ENCODE measurements at regions not wholly inside any gene's neighbourhood (a gene's known extent, or its start where the extent isn't known, plus 50 kb on each side); places are given as distances from the start of the nearest gene placed in this dataset.

DNA sequence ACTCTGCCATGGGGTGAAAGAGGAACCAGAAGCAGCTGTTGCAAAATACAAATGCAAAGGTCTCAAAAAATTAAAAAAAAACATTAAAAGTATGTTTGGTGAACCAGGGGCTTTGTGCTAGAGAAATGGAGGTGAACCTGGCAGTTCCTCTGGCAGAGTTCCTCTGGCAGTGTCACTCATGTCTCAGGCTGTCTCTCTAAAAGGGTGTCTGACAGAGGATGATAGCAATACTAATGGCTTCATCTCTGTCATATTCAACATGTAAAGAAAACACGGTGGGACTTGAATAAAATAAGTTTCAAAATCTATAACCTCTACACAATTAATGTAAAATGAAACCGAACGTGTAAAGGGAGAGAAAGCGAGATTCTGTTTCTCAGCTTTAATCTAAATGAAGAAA lies 375.7 kb upstream of the VWC2 start (continued):
- TF ChIP-seq, protein P1, sequence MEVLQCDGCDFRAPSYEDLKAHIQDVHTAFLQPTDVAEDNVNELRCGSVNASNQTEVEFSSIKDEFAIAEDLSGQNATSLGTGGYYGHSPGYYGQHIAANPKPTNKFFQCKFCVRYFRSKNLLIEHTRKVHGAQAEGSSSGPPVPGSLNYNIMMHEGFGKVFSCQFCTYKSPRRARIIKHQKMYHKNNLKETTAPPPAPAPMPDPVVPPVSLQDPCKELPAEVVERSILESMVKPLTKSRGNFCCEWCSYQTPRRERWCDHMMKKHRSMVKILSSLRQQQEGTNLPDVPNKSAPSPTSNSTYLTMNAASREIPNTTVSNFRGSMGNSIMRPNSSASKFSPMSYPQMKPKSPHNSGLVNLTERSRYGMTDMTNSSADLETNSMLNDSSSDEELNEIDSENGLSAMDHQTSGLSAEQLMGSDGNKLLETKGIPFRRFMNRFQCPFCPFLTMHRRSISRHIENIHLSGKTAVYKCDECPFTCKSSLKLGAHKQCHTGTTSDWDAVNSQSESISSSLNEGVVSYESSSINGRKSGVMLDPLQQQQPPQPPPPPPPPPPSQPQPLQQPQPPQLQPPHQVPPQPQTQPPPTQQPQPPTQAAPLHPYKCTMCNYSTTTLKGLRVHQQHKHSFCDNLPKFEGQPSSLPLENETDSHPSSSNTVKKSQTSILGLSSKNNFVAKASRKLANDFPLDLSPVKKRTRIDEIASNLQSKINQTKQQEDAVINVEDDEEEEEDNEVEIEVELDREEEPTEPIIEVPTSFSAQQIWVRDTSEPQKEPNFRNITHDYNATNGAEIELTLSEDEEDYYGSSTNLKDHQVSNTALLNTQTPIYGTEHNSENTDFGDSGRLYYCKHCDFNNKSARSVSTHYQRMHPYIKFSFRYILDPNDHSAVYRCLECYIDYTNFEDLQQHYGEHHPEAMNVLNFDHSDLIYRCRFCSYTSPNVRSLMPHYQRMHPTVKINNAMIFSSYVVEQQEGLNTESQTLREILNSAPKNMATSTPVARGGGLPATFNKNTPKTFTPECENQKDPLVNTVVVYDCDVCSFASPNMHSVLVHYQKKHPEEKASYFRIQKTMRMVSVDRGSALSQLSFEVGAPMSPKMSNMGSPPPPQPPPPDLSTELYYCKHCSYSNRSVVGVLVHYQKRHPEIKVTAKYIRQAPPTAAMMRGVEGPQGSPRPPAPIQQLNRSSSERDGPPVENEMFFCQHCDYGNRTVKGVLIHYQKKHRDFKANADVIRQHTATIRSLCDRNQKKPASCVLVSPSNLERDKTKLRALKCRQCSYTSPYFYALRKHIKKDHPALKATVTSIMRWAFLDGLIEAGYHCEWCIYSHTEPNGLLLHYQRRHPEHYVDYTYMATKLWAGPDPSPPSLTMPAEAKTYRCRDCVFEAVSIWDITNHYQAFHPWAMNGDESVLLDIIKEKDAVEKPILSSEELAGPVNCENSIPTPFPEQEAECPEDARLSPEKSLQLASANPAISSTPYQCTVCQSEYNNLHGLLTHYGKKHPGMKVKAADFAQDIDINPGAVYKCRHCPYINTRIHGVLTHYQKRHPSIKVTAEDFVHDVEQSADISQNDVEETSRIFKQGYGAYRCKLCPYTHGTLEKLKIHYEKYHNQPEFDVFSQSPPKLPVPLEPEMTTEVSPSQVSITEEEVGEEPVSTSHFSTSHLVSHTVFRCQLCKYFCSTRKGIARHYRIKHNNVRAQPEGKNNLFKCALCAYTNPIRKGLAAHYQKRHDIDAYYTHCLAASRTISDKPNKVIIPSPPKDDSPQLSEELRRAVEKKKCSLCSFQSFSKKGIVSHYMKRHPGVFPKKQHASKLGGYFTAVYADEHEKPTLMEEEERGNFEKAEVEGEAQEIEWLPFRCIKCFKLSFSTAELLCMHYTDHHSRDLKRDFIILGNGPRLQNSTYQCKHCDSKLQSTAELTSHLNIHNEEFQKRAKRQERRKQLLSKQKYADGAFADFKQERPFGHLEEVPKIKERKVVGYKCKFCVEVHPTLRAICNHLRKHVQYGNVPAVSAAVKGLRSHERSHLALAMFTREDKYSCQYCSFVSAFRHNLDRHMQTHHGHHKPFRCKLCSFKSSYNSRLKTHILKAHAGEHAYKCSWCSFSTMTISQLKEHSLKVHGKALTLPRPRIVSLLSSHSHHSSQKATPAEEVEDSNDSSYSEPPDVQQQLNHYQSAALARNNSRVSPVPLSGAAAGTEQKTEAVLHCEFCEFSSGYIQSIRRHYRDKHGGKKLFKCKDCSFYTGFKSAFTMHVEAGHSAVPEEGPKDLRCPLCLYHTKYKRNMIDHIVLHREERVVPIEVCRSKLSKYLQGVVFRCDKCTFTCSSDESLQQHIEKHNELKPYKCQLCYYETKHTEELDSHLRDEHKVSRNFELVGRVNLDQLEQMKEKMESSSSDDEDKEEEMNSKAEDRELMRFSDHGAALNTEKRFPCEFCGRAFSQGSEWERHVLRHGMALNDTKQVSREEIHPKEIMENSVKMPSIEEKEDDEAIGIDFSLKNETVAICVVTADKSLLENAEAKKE (CRISPR knock-in tag; IDR thresholded peaks at IDR 0.05), result no peak
- TF ChIP-seq EZH2phosphoT487 (IDR thresholded peaks at IDR 0.05; ENCODE audit: unreplicated experiment) (no peak), POLR2AphosphoS5 (IDR thresholded peaks at IDR 0.05; ENCODE audit: low read depth) (no peak)
- TF ChIP-seq, protein P2, sequence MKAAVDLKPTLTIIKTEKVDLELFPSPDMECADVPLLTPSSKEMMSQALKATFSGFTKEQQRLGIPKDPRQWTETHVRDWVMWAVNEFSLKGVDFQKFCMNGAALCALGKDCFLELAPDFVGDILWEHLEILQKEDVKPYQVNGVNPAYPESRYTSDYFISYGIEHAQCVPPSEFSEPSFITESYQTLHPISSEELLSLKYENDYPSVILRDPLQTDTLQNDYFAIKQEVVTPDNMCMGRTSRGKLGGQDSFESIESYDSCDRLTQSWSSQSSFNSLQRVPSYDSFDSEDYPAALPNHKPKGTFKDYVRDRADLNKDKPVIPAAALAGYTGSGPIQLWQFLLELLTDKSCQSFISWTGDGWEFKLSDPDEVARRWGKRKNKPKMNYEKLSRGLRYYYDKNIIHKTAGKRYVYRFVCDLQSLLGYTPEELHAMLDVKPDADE (IDR thresholded peaks at IDR 0.05), result no peak

DNA sequence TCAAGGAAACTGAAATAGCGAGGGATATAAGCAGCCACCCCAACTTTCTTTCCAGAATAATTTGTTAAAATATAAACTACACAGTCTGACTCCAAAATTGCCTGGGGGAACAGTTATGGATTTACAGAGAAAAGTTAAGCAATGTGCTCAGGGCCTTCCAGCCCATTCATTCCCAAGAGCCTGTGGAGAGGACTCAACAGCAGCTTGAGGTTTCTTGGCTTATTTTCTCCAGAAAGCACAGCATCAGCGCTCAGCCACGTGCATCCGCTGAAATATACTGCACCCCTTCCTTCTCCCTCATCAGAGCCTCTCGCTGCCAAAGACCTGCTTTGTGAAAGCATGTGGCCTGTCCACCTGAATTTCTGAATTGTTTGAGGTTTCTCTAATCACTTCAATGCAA lies 375.2 kb upstream of the VWC2 start:
- ATAC-seq, result no peak
- no peak overlapping the region for H3K4me2 ChIP-seq
- TF ChIP-seq NANOG (IDR thresholded peaks at IDR 0.05; ENCODE audit: borderline replicate concordance) (no peak), EZH2 (IDR thresholded peaks at IDR 0.05; ENCODE audit: low read depth, unreplicated experiment) (no peak), ZNF114 (CRISPR knock-in tag; IDR thresholded peaks at IDR 0.05) (no peak), CREB1 (CRISPR knock-in tag; IDR thresholded peaks at IDR 0.05; ENCODE audit: low read depth) (no peak)
- TF ChIP-seq, protein P1 (CRISPR knock-in tag; IDR thresholded peaks at IDR 0.05), result no peak

More for the DNA sequence above, 375.2 kb upstream of the VWC2 start:
- Histone ChIP-seq H4K20me1 (replicated peaks; ENCODE audit: insufficient read depth) (no peaks in the 10 kb centered on the region), H3K79me2 (replicated peaks; ENCODE audit: insufficient read depth) (no peaks in the 10 kb centered on the region), H3F3A (replicated peaks; ENCODE audit: low read depth) (no peaks in the 10 kb centered on the region), H3K27me3 (ENCODE audit: insufficient read depth) (no peaks in the 10 kb centered on the region), H3K9me2 (ENCODE audit: insufficient read depth) (no peaks in the 10 kb centered on the region), H3K36me3 (ENCODE audit: insufficient read depth) (no peaks in the 10 kb centered on the region), H2AFZ (peak overlapping the region; percentile 92; the same call in 1 of the 2 replicates), H3K4me1 (ENCODE audit: insufficient read depth) (no peaks in the 10 kb centered on the region), H3K4me3 (no peak overlapping the region), H3K27ac (ENCODE audit: low read depth) (no peak overlapping the region)
- no peak overlapping the region for H3K27ac Mint-ChIP-seq
- no peaks in the 10 kb centered on the region for H3K9me3 Mint-ChIP-seq
- no peak overlapping the region for H3K4me3 Mint-ChIP-seq
- H3K36me3 Mint-ChIP-seq (ENCODE audit: low read depth), result no peaks in the 10 kb centered on the region
- peaks cover 2% of the 10 kb centered on the region for H3K27me3 Mint-ChIP-seq (ENCODE audit: insufficient read depth, low read depth, poor library complexity)
- no peak for DNase-seq (ENCODE audit: low spot score)
- H3K4me1 Mint-ChIP-seq, result peaks cover 8% of the 10 kb centered on the region; the same call in 2 of the 3 replicates

Measured in GM23338 (cell line).